Adrenal gland (tissue), 5 donors: ENCODE measurements at regions not wholly inside any gene's neighbourhood (a gene's known extent, or its start where the extent isn't known, plus 50 kb on each side); places are given as distances from the start of the nearest gene placed in this dataset.

ENCODE experiments used
- CTCF ChIP-seq, 6 experiments: fragments of 450-650 bp in 4 of 6; fragments of 200-600 bp in 2 of 6; sonication (generic) in 1 of 6; IDR thresholded peaks; 1 replicate in 5 of 6; 2 replicates in 1 of 6; pipeline versions ENCODE4 v1.5.1 to v1.8.0; 2016 to 2021; ENCODE audit warnings: antibody characterized with exemption in 6 of 6, mild to moderate bottlenecking in 2 of 6, moderate library complexity in 1 of 6
- POLR2A ChIP-seq, 2 donors: fragments of 450-650 bp; IDR thresholded peaks; one replicate each; pipeline ENCODE4 v1.6.1; 2017; ENCODE audit warnings: antibody characterized with exemption in 2 of 2, mild to moderate bottlenecking in 2 of 2, moderate library complexity in 1 of 2
- donor health status: DM: no; HTN: no; CAD: no.

- no peak for TF ChIP-seq POLR2A (IDR thresholded peaks at IDR 0.05)
- TF ChIP-seq CTCF (IDR thresholded peaks at IDR 0.05) = no peak
Measured at GRCh38 chr6:91505199-91505598, 918.3 kb upstream of the MAP3K7 start.
